ENCODE measurements at regions not wholly inside any gene's neighbourhood (a gene's known extent, or its start where the extent isn't known, plus 50 kb on each side); places are given as distances from the start of the nearest gene placed in this dataset.

DNA sequence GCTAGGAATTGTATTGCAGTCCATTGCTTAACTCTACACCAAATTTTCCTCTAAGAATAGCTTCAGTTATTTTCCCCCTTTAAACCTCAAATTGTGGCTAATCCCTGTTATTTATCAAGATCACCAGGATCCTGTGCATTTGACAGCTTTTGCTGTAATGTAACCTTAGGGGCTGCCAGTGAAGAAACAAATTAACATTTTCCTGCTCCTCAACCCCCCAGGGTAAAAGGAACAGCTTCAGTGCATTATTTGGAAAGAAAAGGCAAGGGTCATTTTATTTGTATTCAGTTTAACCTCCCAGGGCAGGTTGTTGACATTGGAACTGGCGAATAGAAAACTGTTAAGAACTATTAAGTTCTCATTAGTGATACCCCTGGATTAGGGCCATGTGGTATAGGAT, 57.0 kb downstream of the PCDH20 start:
- H3K27ac ChIP-seq (ENCODE audit: low read depth in 1 of 2, low read length in 2 of 2): no peak overlapping the region
- no peaks in the 10 kb centered on the region for H3K4me1 ChIP-seq (ENCODE audit: insufficient read depth, low read length)
- Mint-ChIP-seq H3K36me3 (ENCODE audit: low read depth) (no peaks in the 10 kb centered on the region), H3K4me3 (no peak overlapping the region), H3K4me1 (ENCODE audit: low read depth) (no peaks in the 10 kb centered on the region), H3K9me3 (peaks cover 3% of the 10 kb centered on the region), H3K27ac (no peak overlapping the region), H3K27me3 (no peaks in the 10 kb centered on the region)
- TF ChIP-seq, protein P1, sequence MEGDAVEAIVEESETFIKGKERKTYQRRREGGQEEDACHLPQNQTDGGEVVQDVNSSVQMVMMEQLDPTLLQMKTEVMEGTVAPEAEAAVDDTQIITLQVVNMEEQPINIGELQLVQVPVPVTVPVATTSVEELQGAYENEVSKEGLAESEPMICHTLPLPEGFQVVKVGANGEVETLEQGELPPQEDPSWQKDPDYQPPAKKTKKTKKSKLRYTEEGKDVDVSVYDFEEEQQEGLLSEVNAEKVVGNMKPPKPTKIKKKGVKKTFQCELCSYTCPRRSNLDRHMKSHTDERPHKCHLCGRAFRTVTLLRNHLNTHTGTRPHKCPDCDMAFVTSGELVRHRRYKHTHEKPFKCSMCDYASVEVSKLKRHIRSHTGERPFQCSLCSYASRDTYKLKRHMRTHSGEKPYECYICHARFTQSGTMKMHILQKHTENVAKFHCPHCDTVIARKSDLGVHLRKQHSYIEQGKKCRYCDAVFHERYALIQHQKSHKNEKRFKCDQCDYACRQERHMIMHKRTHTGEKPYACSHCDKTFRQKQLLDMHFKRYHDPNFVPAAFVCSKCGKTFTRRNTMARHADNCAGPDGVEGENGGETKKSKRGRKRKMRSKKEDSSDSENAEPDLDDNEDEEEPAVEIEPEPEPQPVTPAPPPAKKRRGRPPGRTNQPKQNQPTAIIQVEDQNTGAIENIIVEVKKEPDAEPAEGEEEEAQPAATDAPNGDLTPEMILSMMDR (IDR thresholded peaks at IDR 0.05): no peak
- intact Hi-C loops (cut with DNase I, micrococcal nuclease): no loop called here
- H3K36me3 ChIP-seq (ENCODE audit: insufficient read depth, low read length): no peaks in the 10 kb centered on the region
- H3K27me3 ChIP-seq (ENCODE audit: control insufficient read depth in 1 of 2, insufficient read depth in 2 of 2, low read length in 2 of 2): no peaks in the 10 kb centered on the region
- no peak overlapping the region for H3K4me3 ChIP-seq (ENCODE audit: low read length)
- ChIA-PET CTCF (no interaction called here), POLR2A (no interaction called here)
- H3K9me3 ChIP-seq (ENCODE audit: control insufficient read depth in 1 of 2, insufficient read depth in 1 of 2, low read length in 2 of 2): no peaks in the 10 kb centered on the region
- DNase-seq (no peak), ATAC-seq (ENCODE audit: poor library complexity) (no peak)

GRCh38 chr13:61350341-61350740, 65.3 kb downstream of the PCDH20 start:
- H3K4me1 ChIP-seq (ENCODE audit: insufficient read depth, low read length): no peaks in the 10 kb centered on the region
- H3K9me3 ChIP-seq (ENCODE audit: control insufficient read depth in 1 of 2, insufficient read depth in 1 of 2, low read length in 2 of 2): no peaks in the 10 kb centered on the region
- H3K9me3 Mint-ChIP-seq: peaks cover 4% of the 10 kb centered on the region
- no peak for DNase-seq
- no peak overlapping the region for H3K4me3 ChIP-seq (ENCODE audit: low read length)
- TF ChIP-seq, protein P1 (IDR thresholded peaks at IDR 0.05): no peak
- H3K27me3 Mint-ChIP-seq: no peaks in the 10 kb centered on the region
- H3K27me3 ChIP-seq (ENCODE audit: control insufficient read depth in 1 of 2, insufficient read depth in 2 of 2, low read length in 2 of 2): no peaks in the 10 kb centered on the region
- intact Hi-C loops (cut with DNase I, micrococcal nuclease): no loop called here
- no peaks in the 10 kb centered on the region for H3K4me1 Mint-ChIP-seq (ENCODE audit: low read depth)
- ChIA-PET CTCF (no interaction called here), POLR2A (no interaction called here)
- H3K4me3 Mint-ChIP-seq: no peak overlapping the region
- no peak for ATAC-seq (ENCODE audit: poor library complexity)
- H3K36me3 Mint-ChIP-seq (ENCODE audit: low read depth): no peaks in the 10 kb centered on the region
- no peaks in the 10 kb centered on the region for H3K36me3 ChIP-seq (ENCODE audit: insufficient read depth, low read length)
- H3K27ac Mint-ChIP-seq: no peak overlapping the region
- no peak overlapping the region for H3K27ac ChIP-seq (ENCODE audit: low read depth in 1 of 2, low read length in 2 of 2)

DNA sequence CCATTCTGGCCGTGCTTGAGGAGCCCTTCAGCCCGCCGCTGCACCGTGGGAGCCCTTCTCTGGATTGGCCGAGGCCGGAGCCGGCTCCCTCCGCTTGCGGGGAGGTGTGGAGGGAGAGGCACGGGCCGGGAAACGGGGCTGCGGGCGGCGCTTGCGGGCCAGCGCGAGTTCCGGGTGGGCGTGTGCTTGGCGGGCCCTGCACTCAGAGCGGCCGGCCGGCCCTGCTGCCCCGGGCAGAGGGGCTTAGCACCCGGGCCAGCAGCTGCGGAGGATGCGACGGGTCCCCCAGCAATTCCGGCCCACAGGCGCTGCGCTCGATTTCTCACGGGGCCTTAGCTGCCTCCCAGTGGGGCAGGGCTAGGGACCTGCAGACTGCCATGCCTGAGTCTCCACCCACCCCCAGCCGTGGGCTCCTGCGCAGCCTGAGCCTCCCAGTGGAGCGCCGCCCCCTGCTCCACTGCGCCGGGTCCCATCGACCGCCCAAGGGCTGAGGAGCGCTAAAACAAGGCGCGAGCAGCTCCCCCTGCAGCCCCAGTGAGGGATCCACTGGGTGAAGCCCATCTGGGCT, 76.5 kb downstream of the PCDH20 start:
- Histone ChIP-seq H3K4me1 (ENCODE audit: insufficient read depth, low read length) (no peaks in the 10 kb centered on the region), H3K9me3 (ENCODE audit: control insufficient read depth in 1 of 2, insufficient read depth in 1 of 2, low read length in 2 of 2) (peaks cover 0 to 14% of the 10 kb centered on the region in 2 experiments), H3K27me3 (ENCODE audit: control insufficient read depth in 1 of 2, insufficient read depth in 2 of 2, low read length in 2 of 2) (no peaks in the 10 kb centered on the region), H3K4me3 (ENCODE audit: low read length) (no peak overlapping the region), H3K36me3 (ENCODE audit: insufficient read depth, low read length) (no peaks in the 10 kb centered on the region), H3K27ac (ENCODE audit: low read depth in 1 of 2, low read length in 2 of 2) (no peak overlapping the region)
- Mint-ChIP-seq H3K27me3 (no peaks in the 10 kb centered on the region), H3K4me3 (no peak overlapping the region), H3K36me3 (ENCODE audit: low read depth) (no peaks in the 10 kb centered on the region), H3K4me1 (ENCODE audit: low read depth) (no peaks in the 10 kb centered on the region), H3K27ac (no peak overlapping the region), H3K9me3 (no peaks in the 10 kb centered on the region)
- DNase-seq (peak in 1 of 14 experiments; percentile 8), ATAC-seq (ENCODE audit: poor library complexity) (no peak)
- intact Hi-C loops (cut with DNase I, micrococcal nuclease): no loop called here
- TF ChIP-seq, protein P1 (IDR thresholded peaks at IDR 0.05): no peak
- POLR2A ChIA-PET: no interaction called here
- CTCF ChIA-PET: no interaction called here
